ENCODE measurements at regions not wholly inside any gene's neighbourhood (a gene's known extent, or its start where the extent isn't known, plus 50 kb on each side); places are given as distances from the start of the nearest gene placed in this dataset.

DNA sequence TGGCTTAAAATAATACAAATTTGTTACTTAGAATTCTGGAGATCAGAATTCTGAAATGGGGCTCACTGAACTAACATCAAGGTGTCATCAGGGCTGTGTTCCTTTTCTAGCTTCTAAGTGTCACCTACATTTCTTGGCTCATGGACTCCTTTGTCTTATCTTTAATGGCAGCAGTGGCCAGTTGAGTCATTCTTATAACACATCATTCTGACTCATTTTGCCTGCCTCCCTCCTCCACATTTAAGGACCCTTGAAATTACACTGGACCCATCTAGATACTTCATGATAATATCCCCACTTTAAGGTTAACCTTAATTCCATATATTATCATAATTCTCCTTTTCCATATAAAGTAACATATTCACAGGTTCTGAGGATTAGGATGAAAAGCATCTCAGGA lies 215.9 kb downstream of the GUCY2F start:
- no peak overlapping the region for H3K4me3 ChIP-seq (ENCODE audit: low read depth, low read length)
- in situ Hi-C loops (cut with HindIII; ENCODE audit: low pct_ligation_motif_present, low sequenced_read_pairs): no loop called here
- no peaks in the 10 kb centered on the region for H3K27me3 ChIP-seq (replicated peaks)
- no peak overlapping the region for H3K27ac ChIP-seq
- TF ChIP-seq, protein P1, sequence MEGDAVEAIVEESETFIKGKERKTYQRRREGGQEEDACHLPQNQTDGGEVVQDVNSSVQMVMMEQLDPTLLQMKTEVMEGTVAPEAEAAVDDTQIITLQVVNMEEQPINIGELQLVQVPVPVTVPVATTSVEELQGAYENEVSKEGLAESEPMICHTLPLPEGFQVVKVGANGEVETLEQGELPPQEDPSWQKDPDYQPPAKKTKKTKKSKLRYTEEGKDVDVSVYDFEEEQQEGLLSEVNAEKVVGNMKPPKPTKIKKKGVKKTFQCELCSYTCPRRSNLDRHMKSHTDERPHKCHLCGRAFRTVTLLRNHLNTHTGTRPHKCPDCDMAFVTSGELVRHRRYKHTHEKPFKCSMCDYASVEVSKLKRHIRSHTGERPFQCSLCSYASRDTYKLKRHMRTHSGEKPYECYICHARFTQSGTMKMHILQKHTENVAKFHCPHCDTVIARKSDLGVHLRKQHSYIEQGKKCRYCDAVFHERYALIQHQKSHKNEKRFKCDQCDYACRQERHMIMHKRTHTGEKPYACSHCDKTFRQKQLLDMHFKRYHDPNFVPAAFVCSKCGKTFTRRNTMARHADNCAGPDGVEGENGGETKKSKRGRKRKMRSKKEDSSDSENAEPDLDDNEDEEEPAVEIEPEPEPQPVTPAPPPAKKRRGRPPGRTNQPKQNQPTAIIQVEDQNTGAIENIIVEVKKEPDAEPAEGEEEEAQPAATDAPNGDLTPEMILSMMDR (IDR thresholded peaks at IDR 0.05; ENCODE audit: low read depth, low read length, missing control alignments): no peak
- DNase-seq: no peak
- no peaks in the 10 kb centered on the region for H3K36me3 ChIP-seq (replicated peaks)

GRCh38 chrX:109264878-109265277 lies 217.0 kb downstream of the GUCY2F start:
- no peak overlapping the region for H3K4me3 ChIP-seq (ENCODE audit: low read depth, low read length)
- no peak overlapping the region for H3K27ac ChIP-seq
- DNase-seq: no peak
- no peaks in the 10 kb centered on the region for H3K27me3 ChIP-seq (replicated peaks)
- TF ChIP-seq, protein P1 (IDR thresholded peaks at IDR 0.05; ENCODE audit: low read depth, low read length, missing control alignments): no peak
- H3K36me3 ChIP-seq (replicated peaks): no peaks in the 10 kb centered on the region
- in situ Hi-C loops (cut with HindIII; ENCODE audit: low pct_ligation_motif_present, low sequenced_read_pairs): no loop called here

DNA sequence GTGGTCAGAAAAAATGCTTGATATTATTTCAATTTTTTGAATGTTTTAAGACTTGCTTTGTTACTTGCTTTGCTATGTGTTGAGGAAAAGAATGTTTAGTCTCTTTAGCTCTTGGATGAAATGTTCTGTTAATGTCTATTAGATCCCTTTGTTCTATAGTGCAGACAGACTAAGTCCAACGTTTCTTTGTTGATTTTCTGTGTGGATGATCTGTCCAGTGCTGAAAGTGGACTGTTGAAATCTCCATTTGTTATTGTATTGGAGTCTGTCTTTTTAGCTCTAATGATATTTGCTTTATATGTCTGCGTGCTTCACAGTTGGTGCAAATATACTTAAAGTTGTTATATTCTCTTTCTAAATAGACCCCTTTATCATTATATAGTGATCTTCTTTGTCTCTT lies 220.6 kb downstream of the GUCY2F start:
- TF ChIP-seq, protein P1 (IDR thresholded peaks at IDR 0.05; ENCODE audit: low read depth, low read length, missing control alignments): no peak
- in situ Hi-C loops (cut with HindIII; ENCODE audit: low pct_ligation_motif_present, low sequenced_read_pairs): no loop called here
- H3K27me3 ChIP-seq (replicated peaks): no peaks in the 10 kb centered on the region
- no peaks in the 10 kb centered on the region for H3K36me3 ChIP-seq (replicated peaks)
- H3K4me3 ChIP-seq (ENCODE audit: low read depth, low read length): no peak overlapping the region
- no peak overlapping the region for H3K27ac ChIP-seq
- DNase-seq: no peak

- in situ Hi-C loops (cut with HindIII; ENCODE audit: low pct_ligation_motif_present, low sequenced_read_pairs): no loop called here
- Histone ChIP-seq H3K4me3 (ENCODE audit: low read depth, low read length) (no peak overlapping the region), H3K27ac (no peak overlapping the region), H3K36me3 (replicated peaks) (no peaks in the 10 kb centered on the region), H3K27me3 (replicated peaks) (no peaks in the 10 kb centered on the region)
- TF ChIP-seq, protein P1 (IDR thresholded peaks at IDR 0.05; ENCODE audit: low read depth, low read length, missing control alignments): no peak
- DNase-seq: no peak
These were observed 229.1 kb downstream of the GUCY2F start for GRCh38 chrX:109252789-109253188.

DNA sequence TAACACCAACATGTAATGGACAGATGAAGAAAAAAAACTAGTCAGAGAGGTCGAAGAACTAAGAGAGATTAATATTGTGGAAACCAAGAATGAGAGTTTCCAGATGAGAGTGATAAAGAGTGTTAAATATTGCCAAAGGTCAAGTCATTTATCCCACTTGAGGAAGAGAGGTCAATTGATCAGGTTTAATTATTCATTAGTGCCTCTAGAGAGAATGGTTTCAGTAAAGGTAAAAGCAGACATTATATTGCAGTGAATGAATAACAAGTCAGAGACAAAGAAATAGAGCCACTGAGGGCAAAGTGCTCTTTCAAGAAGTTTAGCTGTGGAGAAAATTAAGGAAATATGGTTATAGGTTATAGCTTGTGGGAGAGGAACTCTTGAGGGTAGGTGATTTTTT lies 263.1 kb downstream of the GUCY2F start:
- in situ Hi-C loops (cut with HindIII; ENCODE audit: low pct_ligation_motif_present, low sequenced_read_pairs): no loop called here
- Histone ChIP-seq H3K36me3 (replicated peaks) (no peaks in the 10 kb centered on the region), H3K4me3 (ENCODE audit: low read depth, low read length) (no peak overlapping the region), H3K27me3 (replicated peaks) (no peaks in the 10 kb centered on the region), H3K27ac (no peak overlapping the region)
- TF ChIP-seq, protein P1 (IDR thresholded peaks at IDR 0.05; ENCODE audit: low read depth, low read length, missing control alignments): no peak
- no peak for DNase-seq

DNA sequence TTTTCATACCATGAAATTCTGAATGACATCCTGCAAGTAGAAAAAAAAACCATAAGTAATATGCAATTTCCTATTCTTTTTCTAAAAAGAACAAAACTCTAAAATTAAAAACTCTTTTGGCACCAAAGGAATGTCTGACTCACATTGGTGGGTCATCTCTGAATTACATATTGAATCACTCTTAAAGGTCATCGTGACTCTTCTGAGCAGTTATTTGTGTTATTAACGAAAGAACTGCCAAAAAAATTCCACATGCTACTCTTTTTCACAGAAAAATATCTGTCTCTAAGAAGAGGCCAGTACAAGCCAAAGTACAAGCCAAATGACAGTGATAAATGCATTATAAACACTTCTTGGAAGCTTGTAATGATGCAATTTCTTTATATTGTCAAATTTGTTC lies 282.2 kb downstream of the GUCY2F start:
- Histone ChIP-seq H3K27ac (no peak overlapping the region), H3K27me3 (replicated peaks) (no peaks in the 10 kb centered on the region), H3K4me3 (ENCODE audit: low read depth, low read length) (no peak overlapping the region), H3K36me3 (replicated peaks) (no peaks in the 10 kb centered on the region)
- peak; percentile 5 for DNase-seq
- in situ Hi-C loops (cut with HindIII; ENCODE audit: low pct_ligation_motif_present, low sequenced_read_pairs): no loop called here
- TF ChIP-seq, protein P1 (IDR thresholded peaks at IDR 0.05; ENCODE audit: low read depth, low read length, missing control alignments): no peak
